HG02938 (cell line): ENCODE measurements at regions not wholly inside any gene's neighbourhood (a gene's known extent, or its start where the extent isn't known, plus 50 kb on each side); places are given as distances from the start of the nearest gene placed in this dataset.

Experiments
- ATAC-seq: cut with Tn5 transposase; IDR thresholded peaks from one replicate; pipeline ENCODE4 v1.9.1; 2021; ENCODE audit warnings: mild to moderate bottlenecking, moderate library complexity; ENCODE audit not compliant: unreplicated experiment

- ATAC-seq = no peak
Observed at GRCh38 chr16:59320657-59321056, 586.5 kb upstream of the GOT2 start.

GRCh38 chr16:59319871-59320270, 585.8 kb upstream of the GOT2 start:
- ATAC-seq = no peak

GRCh38 chr16:59305850-59306249, 571.7 kb upstream of the GOT2 start:
- ATAC-seq = no peak

- ATAC-seq = no peak
Observed at GRCh38 chr16:59296888-59297287, 562.8 kb upstream of the GOT2 start.

GRCh38 chr16:59295993-59296736, 562.0 kb upstream of the GOT2 start:
- ATAC-seq = no peak

- ATAC-seq = no peak
Observed at GRCh38 chr16:59295474-59295873, 561.4 kb upstream of the GOT2 start.

GRCh38 chr16:59290718-59291117, 556.6 kb upstream of the GOT2 start:
- no peak for ATAC-seq

- no peak for ATAC-seq
Observed at GRCh38 chr16:59289151-59289550, 555.0 kb upstream of the GOT2 start.

GRCh38 chr16:59274141-59274540, 540.0 kb upstream of the GOT2 start:
- no peak for ATAC-seq

- no peak for ATAC-seq
Observed at GRCh38 chr16:59263955-59264354, 529.8 kb upstream of the GOT2 start.

GRCh38 chr16:59260892-59261291, 526.8 kb upstream of the GOT2 start:
- ATAC-seq = no peak

GRCh38 chr16:59259950-59260319, 525.8 kb upstream of the GOT2 start:
- no peak for ATAC-seq

GRCh38 chr16:59259074-59259949, 525.2 kb upstream of the GOT2 start:
- no peak for ATAC-seq

- no peak for ATAC-seq
Observed at GRCh38 chr16:59252317-59252716, 518.2 kb upstream of the GOT2 start.

- ATAC-seq = no peak
Observed at GRCh38 chr16:59249011-59249410, 514.9 kb upstream of the GOT2 start.

- no peak for ATAC-seq
Observed at GRCh38 chr16:59242556-59242955, 508.4 kb upstream of the GOT2 start.

- no peak for ATAC-seq
Observed at GRCh38 chr16:59238246-59238645, 504.1 kb upstream of the GOT2 start.

GRCh38 chr16:59236804-59237458, 502.8 kb upstream of the GOT2 start:
- no peak for ATAC-seq

- no peak for ATAC-seq
Observed at GRCh38 chr16:59224401-59224800, 490.3 kb upstream of the GOT2 start.

GRCh38 chr16:59220011-59220410, 485.9 kb upstream of the GOT2 start:
- ATAC-seq = no peak

- ATAC-seq = no peak
Observed at GRCh38 chr16:59216291-59216690, 482.2 kb upstream of the GOT2 start.

- ATAC-seq = no peak
Observed at GRCh38 chr16:59214455-59214854, 480.3 kb upstream of the GOT2 start.
